Mucosa of stomach (tissue), 1 donor: ENCODE measurements at regions not wholly inside any gene's neighbourhood (a gene's known extent, or its start where the extent isn't known, plus 50 kb on each side); places are given as distances from the start of the nearest gene placed in this dataset.

Experiments used
- H3K27me3 ChIP-seq: one replicate; pipeline ENCODE4 v1.7.0; 2013; ENCODE audit warnings: mild to moderate bottlenecking, low read length; ENCODE audit not compliant: control insufficient read depth, insufficient read depth
- H3K36me3 ChIP-seq: one replicate; pipeline ENCODE4 v1.7.0; 2013; ENCODE audit warnings: low read length; ENCODE audit not compliant: control insufficient read depth, insufficient read depth
- H3K4me1 ChIP-seq: one replicate; pipeline ENCODE4 v1.7.0; 2013; ENCODE audit warnings: mild to moderate bottlenecking, low read length; ENCODE audit not compliant: control insufficient read depth, insufficient read depth
- H3K4me3 ChIP-seq: one replicate; pipeline ENCODE4 v1.7.0; 2013; ENCODE audit warnings: low read length
- H3K9ac ChIP-seq: one replicate; pipeline ENCODE4 v1.7.0; 2013; ENCODE audit warnings: mild to moderate bottlenecking, low read length, moderate library complexity
- H3K9me3 ChIP-seq: one replicate; pipeline ENCODE4 v1.7.0; 2013; ENCODE audit warnings: mild to moderate bottlenecking, low read length, moderate library complexity; ENCODE audit not compliant: control insufficient read depth
- donor health status: Pancreatic carcinoma.

- Histone ChIP-seq H3K4me1 (no peaks in the 10 kb centered on the region), H3K27me3 (peaks cover 18% of the 10 kb centered on the region), H3K4me3 (no peak overlapping the region), H3K9me3 (no peaks in the 10 kb centered on the region), H3K36me3 (no peaks in the 10 kb centered on the region), H3K9ac (peak overlapping the region; percentile 46)
Observed at GRCh38 chr3:159765860-159766294, 222.8 kb upstream of the IL12A start.

- H3K9ac ChIP-seq: no peak overlapping the region
- no peak overlapping the region for H3K4me3 ChIP-seq
- peaks cover 18% of the 10 kb centered on the region for H3K27me3 ChIP-seq
- H3K36me3 ChIP-seq: no peaks in the 10 kb centered on the region
- H3K9me3 ChIP-seq: no peaks in the 10 kb centered on the region
- H3K4me1 ChIP-seq: no peaks in the 10 kb centered on the region
Observed at GRCh38 chr3:159766563-159767185, 222.0 kb upstream of the IL12A start.

- Histone ChIP-seq H3K27me3 (peaks cover 4% of the 10 kb centered on the region), H3K4me1 (peaks cover 6% of the 10 kb centered on the region), H3K9ac (no peak overlapping the region), H3K9me3 (no peaks in the 10 kb centered on the region), H3K36me3 (no peaks in the 10 kb centered on the region), H3K4me3 (no peak overlapping the region)
Observed at GRCh38 chr3:159770998-159771397, 217.6 kb upstream of the IL12A start.

- Histone ChIP-seq H3K4me1 (peaks cover 6% of the 10 kb centered on the region), H3K9me3 (no peaks in the 10 kb centered on the region)
Observed at GRCh38 chr3:159771865-159772611, 216.6 kb upstream of the IL12A start.

GRCh38 chr3:159773706-159774105 is 214.9 kb upstream of the IL12A start:
- no peak overlapping the region for H3K4me3 ChIP-seq
- H3K9me3 ChIP-seq: no peaks in the 10 kb centered on the region
- H3K27me3 ChIP-seq: no peaks in the 10 kb centered on the region
- H3K9ac ChIP-seq: no peak overlapping the region
- no peaks in the 10 kb centered on the region for H3K36me3 ChIP-seq
- peaks cover 6% of the 10 kb centered on the region for H3K4me1 ChIP-seq

More at GRCh38 chr3:159771865-159772611, 216.6 kb upstream of the IL12A start:
- Histone ChIP-seq H3K9ac (no peak overlapping the region), H3K36me3 (no peaks in the 10 kb centered on the region), H3K4me3 (no peak overlapping the region), H3K27me3 (no peaks in the 10 kb centered on the region)

GRCh38 chr3:159775372-159775961 is 213.2 kb upstream of the IL12A start:
- no peaks in the 10 kb centered on the region for H3K36me3 ChIP-seq
- peaks cover 6% of the 10 kb centered on the region for H3K4me1 ChIP-seq
- H3K27me3 ChIP-seq: no peaks in the 10 kb centered on the region
- H3K9ac ChIP-seq: no peak overlapping the region
- no peak overlapping the region for H3K4me3 ChIP-seq
- H3K9me3 ChIP-seq: no peaks in the 10 kb centered on the region

- Histone ChIP-seq H3K9me3 (no peaks in the 10 kb centered on the region), H3K4me3 (no peak overlapping the region), H3K36me3 (no peaks in the 10 kb centered on the region), H3K27me3 (no peaks in the 10 kb centered on the region), H3K9ac (no peak overlapping the region), H3K4me1 (peaks cover 6% of the 10 kb centered on the region)
Observed at GRCh38 chr3:159776779-159777178, 211.9 kb upstream of the IL12A start.

GRCh38 chr3:159779883-159780282 is 208.8 kb upstream of the IL12A start:
- Histone ChIP-seq H3K4me3 (no peak overlapping the region), H3K9me3 (no peaks in the 10 kb centered on the region), H3K36me3 (no peaks in the 10 kb centered on the region), H3K9ac (no peak overlapping the region), H3K27me3 (no peaks in the 10 kb centered on the region), H3K4me1 (peaks cover 4% of the 10 kb centered on the region)

DNA sequence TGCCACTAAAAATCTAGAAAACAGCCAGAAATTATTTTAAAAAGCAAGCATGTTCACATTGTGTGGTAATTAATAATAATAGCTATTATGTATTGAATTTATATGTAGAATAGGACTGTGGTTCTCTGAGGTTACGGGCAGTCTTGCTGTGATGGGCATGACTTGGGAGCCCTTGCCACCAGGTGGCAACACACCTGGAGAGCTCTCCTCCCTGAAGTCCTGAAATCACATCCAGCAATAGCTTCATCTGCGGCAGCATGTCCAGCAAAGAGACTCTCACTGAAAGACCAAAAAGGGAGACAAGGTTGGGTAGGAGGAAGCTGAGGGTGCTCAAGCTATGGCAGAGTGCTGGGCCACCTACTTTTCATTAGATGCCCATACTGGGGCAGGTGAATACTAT is 206.8 kb upstream of the IL12A start:
- no peaks in the 10 kb centered on the region for H3K36me3 ChIP-seq

GRCh38 chr3:159782724-159783421 is 205.8 kb upstream of the IL12A start:
- Histone ChIP-seq H3K36me3 (no peaks in the 10 kb centered on the region), H3K9me3 (no peaks in the 10 kb centered on the region), H3K27me3 (no peaks in the 10 kb centered on the region), H3K4me3 (no peak overlapping the region), H3K9ac (no peak overlapping the region), H3K4me1 (peaks cover 12% of the 10 kb centered on the region)

More for the DNA sequence above, 206.8 kb upstream of the IL12A start:
- no peaks in the 10 kb centered on the region for H3K9me3 ChIP-seq
- no peaks in the 10 kb centered on the region for H3K27me3 ChIP-seq
- no peak overlapping the region for H3K4me3 ChIP-seq
- H3K9ac ChIP-seq: no peak overlapping the region
- H3K4me1 ChIP-seq: peaks cover 5% of the 10 kb centered on the region

GRCh38 chr3:159783780-159784742 is 204.6 kb upstream of the IL12A start:
- no peaks in the 10 kb centered on the region for H3K36me3 ChIP-seq
- H3K4me3 ChIP-seq: no peak overlapping the region
- no peaks in the 10 kb centered on the region for H3K9me3 ChIP-seq
- no peak overlapping the region for H3K9ac ChIP-seq
- peaks cover 12% of the 10 kb centered on the region for H3K4me1 ChIP-seq
- no peaks in the 10 kb centered on the region for H3K27me3 ChIP-seq
